ENCODE measurements at regions not wholly inside any gene's neighbourhood (a gene's known extent, or its start where the extent isn't known, plus 50 kb on each side); places are given as distances from the start of the nearest gene placed in this dataset.

DNA sequence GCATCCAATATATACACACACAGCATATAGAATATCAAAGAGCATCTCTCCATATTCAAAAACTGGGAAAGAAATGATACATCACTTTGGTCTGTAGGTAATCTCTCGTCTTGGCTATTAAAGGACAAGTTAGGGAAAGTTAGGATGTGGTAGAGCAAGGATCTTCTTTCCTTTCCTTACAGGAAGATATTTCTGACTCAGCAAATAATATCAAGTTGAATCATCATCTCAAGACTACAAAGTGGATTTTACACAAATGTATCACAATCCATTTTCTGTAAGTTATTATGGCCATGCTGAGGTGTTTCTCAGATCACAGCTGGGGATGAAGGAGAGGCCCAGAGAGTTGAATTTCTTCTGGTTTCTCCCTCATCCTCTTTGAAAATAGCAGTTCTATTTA lies 651.7 kb upstream of the CCNG1 start:
- H3K4me3 ChIP-seq: no peak overlapping the region
- H3K27me3 ChIP-seq: no peaks in the 10 kb centered on the region
- intact Hi-C loops (cut with DNase I; ENCODE audit: low total_unique reads): no loop called here
- TF ChIP-seq POLR2AphosphoS5 (IDR thresholded peaks at IDR 0.05) (no peak), CTCF (IDR thresholded peaks at IDR 0.05) (no peak), POLR2A (IDR thresholded peaks at IDR 0.05) (no peak)
- H3K36me3 ChIP-seq: no peaks in the 10 kb centered on the region
- DNase-seq (ENCODE audit: low spot score in 2 of 2): no peak
- H3K9me3 ChIP-seq: peaks cover 0 to 7% of the 10 kb centered on the region in 2 donors
- H3K27ac ChIP-seq: no peak overlapping the region
- no peaks in the 10 kb centered on the region for H3K4me1 ChIP-seq

DNA sequence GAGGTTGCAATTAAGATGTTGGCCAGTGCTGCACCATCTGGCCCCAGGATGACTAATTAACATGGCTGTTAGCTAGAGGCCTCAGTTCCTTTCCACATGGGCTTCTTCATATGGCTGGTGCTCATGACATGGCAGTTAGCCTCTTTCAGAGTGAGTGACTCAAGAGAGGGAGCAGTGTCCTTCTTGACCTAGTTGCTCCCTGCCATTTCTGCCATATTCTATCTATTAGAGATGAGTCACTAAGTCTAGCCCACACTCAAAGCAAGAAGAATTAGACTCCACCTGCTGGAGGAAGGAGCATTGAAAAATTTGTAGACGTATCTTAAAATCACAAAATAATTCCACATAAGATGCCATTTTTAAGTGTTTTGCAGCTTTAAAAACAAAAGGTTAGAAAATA lies 651.2 kb upstream of the CCNG1 start:
- no peak overlapping the region for H3K4me3 ChIP-seq
- H3K36me3 ChIP-seq: no peaks in the 10 kb centered on the region
- DNase-seq (ENCODE audit: low spot score in 2 of 2): no peak
- intact Hi-C loops (cut with DNase I; ENCODE audit: low total_unique reads): no loop called here
- peaks cover 0 to 7% of the 10 kb centered on the region in 2 donors for H3K9me3 ChIP-seq
- no peak for TF ChIP-seq CTCF (IDR thresholded peaks at IDR 0.05)
- no peak for TF ChIP-seq POLR2AphosphoS5 (IDR thresholded peaks at IDR 0.05)
- TF ChIP-seq POLR2A (IDR thresholded peaks at IDR 0.05): no peak
- no peak overlapping the region for H3K27ac ChIP-seq
- no peaks in the 10 kb centered on the region for H3K4me1 ChIP-seq
- no peaks in the 10 kb centered on the region for H3K27me3 ChIP-seq

GRCh38 chr5:162796507-162796906 lies 640.9 kb upstream of the CCNG1 start:
- intact Hi-C loops (cut with DNase I; ENCODE audit: low total_unique reads): no loop called here
- Histone ChIP-seq H3K9me3 (no peaks in the 10 kb centered on the region), H3K27me3 (no peaks in the 10 kb centered on the region), H3K4me1 (no peaks in the 10 kb centered on the region), H3K36me3 (no peaks in the 10 kb centered on the region), H3K4me3 (no peak overlapping the region), H3K27ac (no peak overlapping the region)
- no peak for TF ChIP-seq POLR2AphosphoS5 (IDR thresholded peaks at IDR 0.05)
- no peak for TF ChIP-seq POLR2A (IDR thresholded peaks at IDR 0.05)
- TF ChIP-seq CTCF (IDR thresholded peaks at IDR 0.05): no peak
- no peak for DNase-seq (ENCODE audit: low spot score in 2 of 2)

GRCh38 chr5:162800301-162800700 lies 637.1 kb upstream of the CCNG1 start:
- no peaks in the 10 kb centered on the region for H3K36me3 ChIP-seq
- no peaks in the 10 kb centered on the region for H3K9me3 ChIP-seq
- TF ChIP-seq POLR2A (IDR thresholded peaks at IDR 0.05) (no peak), POLR2AphosphoS5 (IDR thresholded peaks at IDR 0.05) (no peak), CTCF (IDR thresholded peaks at IDR 0.05) (no peak)
- H3K27ac ChIP-seq: no peak overlapping the region
- no peaks in the 10 kb centered on the region for H3K4me1 ChIP-seq
- DNase-seq (ENCODE audit: low spot score in 2 of 2): no peak
- no peaks in the 10 kb centered on the region for H3K27me3 ChIP-seq
- intact Hi-C loops (cut with DNase I; ENCODE audit: low total_unique reads): no loop called here
- H3K4me3 ChIP-seq: no peak overlapping the region

- no peak overlapping the region for H3K4me3 ChIP-seq
- H3K27ac ChIP-seq: no peak overlapping the region
- no peaks in the 10 kb centered on the region for H3K27me3 ChIP-seq
- TF ChIP-seq CTCF (IDR thresholded peaks at IDR 0.05) (no peak), POLR2A (IDR thresholded peaks at IDR 0.05) (no peak), POLR2AphosphoS5 (IDR thresholded peaks at IDR 0.05) (no peak)
- no peaks in the 10 kb centered on the region for H3K4me1 ChIP-seq
- H3K36me3 ChIP-seq: no peaks in the 10 kb centered on the region
- no peaks in the 10 kb centered on the region for H3K9me3 ChIP-seq
- DNase-seq (ENCODE audit: low spot score in 2 of 2): no peak
- intact Hi-C loops (cut with DNase I; ENCODE audit: low total_unique reads): no loop called here
These were observed 636.2 kb upstream of the CCNG1 start for GRCh38 chr5:162801235-162801634.

Data from breast epithelium (tissue), 4 donors.